Loucy (cell line): ENCODE measurements at regions not wholly inside any gene's neighbourhood (a gene's known extent, or its start where the extent isn't known, plus 50 kb on each side); places are given as distances from the start of the nearest gene placed in this dataset.

ENCODE experiments used
- EZH2phosphoT487 ChIP-seq: fragments of 200-600 bp; IDR thresholded peaks from 2 replicates; pipeline ENCODE4 v1.6.1; 2018; ENCODE audit warnings: antibody characterized with exemption, mild to moderate bottlenecking, moderate library complexity, borderline replicate concordance
- TF ChIP-seq, protein P1 (sequence below): fragments of 200-600 bp; sonication (generic); conservative IDR thresholded peaks from 2 replicates; pipeline ENCODE4 v1.5.1; 2014; ENCODE audit warnings: mild to moderate bottlenecking, antibody characterized with exemption, low read length

GRCh38 chr3:157573281-157573680 lies 70.1 kb upstream of the VEPH1 start:
- TF ChIP-seq, protein P1, sequence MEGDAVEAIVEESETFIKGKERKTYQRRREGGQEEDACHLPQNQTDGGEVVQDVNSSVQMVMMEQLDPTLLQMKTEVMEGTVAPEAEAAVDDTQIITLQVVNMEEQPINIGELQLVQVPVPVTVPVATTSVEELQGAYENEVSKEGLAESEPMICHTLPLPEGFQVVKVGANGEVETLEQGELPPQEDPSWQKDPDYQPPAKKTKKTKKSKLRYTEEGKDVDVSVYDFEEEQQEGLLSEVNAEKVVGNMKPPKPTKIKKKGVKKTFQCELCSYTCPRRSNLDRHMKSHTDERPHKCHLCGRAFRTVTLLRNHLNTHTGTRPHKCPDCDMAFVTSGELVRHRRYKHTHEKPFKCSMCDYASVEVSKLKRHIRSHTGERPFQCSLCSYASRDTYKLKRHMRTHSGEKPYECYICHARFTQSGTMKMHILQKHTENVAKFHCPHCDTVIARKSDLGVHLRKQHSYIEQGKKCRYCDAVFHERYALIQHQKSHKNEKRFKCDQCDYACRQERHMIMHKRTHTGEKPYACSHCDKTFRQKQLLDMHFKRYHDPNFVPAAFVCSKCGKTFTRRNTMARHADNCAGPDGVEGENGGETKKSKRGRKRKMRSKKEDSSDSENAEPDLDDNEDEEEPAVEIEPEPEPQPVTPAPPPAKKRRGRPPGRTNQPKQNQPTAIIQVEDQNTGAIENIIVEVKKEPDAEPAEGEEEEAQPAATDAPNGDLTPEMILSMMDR: no peak
- no peak for TF ChIP-seq EZH2phosphoT487
